ENCODE measurements at regions not wholly inside any gene's neighbourhood (a gene's known extent, or its start where the extent isn't known, plus 50 kb on each side); places are given as distances from the start of the nearest gene placed in this dataset.

GRCh38 chr11:115990004-115990447 is 485.8 kb upstream of the CADM1 start:
- TF ChIP-seq EZH2phosphoT487 (IDR thresholded peaks at IDR 0.05) = no peak
- TF ChIP-seq, protein P1, sequence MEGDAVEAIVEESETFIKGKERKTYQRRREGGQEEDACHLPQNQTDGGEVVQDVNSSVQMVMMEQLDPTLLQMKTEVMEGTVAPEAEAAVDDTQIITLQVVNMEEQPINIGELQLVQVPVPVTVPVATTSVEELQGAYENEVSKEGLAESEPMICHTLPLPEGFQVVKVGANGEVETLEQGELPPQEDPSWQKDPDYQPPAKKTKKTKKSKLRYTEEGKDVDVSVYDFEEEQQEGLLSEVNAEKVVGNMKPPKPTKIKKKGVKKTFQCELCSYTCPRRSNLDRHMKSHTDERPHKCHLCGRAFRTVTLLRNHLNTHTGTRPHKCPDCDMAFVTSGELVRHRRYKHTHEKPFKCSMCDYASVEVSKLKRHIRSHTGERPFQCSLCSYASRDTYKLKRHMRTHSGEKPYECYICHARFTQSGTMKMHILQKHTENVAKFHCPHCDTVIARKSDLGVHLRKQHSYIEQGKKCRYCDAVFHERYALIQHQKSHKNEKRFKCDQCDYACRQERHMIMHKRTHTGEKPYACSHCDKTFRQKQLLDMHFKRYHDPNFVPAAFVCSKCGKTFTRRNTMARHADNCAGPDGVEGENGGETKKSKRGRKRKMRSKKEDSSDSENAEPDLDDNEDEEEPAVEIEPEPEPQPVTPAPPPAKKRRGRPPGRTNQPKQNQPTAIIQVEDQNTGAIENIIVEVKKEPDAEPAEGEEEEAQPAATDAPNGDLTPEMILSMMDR (IDR thresholded peaks at IDR 0.05) = peak; percentile 92
- no peak for TF ChIP-seq EZH2 (IDR thresholded peaks at IDR 0.05)
